ENCODE measurements at regions not wholly inside any gene's neighbourhood (a gene's known extent, or its start where the extent isn't known, plus 50 kb on each side); places are given as distances from the start of the nearest gene placed in this dataset.

- no peak overlapping the region for H3K4me3 Mint-ChIP-seq
- no peak for TF ChIP-seq CTCF (IDR thresholded peaks at IDR 0.05)
- no peaks in the 10 kb centered on the region for H3K9me3 Mint-ChIP-seq
- intact Hi-C loops (cut with micrococcal nuclease): loop anchor here (1.0 to 5.0 kb wide), 10 partner anchors 9 to 183 kb away; a partner anchor contains a TSS
- ATAC-seq (ENCODE audit: low read depth) (peak; percentile 10), DNase-seq (no peak)
- POLR2A ChIA-PET: interaction anchor here (0.6 to 5.5 kb wide), 60 partner anchors 10 to 1677 kb away, joined by 3 to 540 read pairs (median 11); partner anchors contain the start of gene HMGN4
- H3K27ac Mint-ChIP-seq: no peak overlapping the region
- H3K4me1 Mint-ChIP-seq: peaks cover 12% of the 10 kb centered on the region
- no peaks in the 10 kb centered on the region for H3K36me3 Mint-ChIP-seq (ENCODE audit: low read depth)
- CTCF ChIA-PET: interaction anchor here (1.1 to 3.1 kb wide), 9 partner anchors 10 to 43 kb away, joined by 3 to 15 read pairs (median 5); a partner anchor contains a TSS
- no peaks in the 10 kb centered on the region for H3K27me3 Mint-ChIP-seq
These were observed 128.5 kb downstream of the HFE start for GRCh38 chr6:26215585-26216358.

- Mint-ChIP-seq H3K4me3 (no peak overlapping the region), H3K4me1 (peaks cover 12% of the 10 kb centered on the region), H3K27ac (no peak overlapping the region), H3K27me3 (no peaks in the 10 kb centered on the region), H3K36me3 (ENCODE audit: low read depth) (no peaks in the 10 kb centered on the region), H3K9me3 (no peaks in the 10 kb centered on the region)
- ATAC-seq (ENCODE audit: low read depth) (peak; percentile 78), DNase-seq (peak; percentile 62)
- ChIA-PET POLR2A (interaction anchor here (0.6 to 5.5 kb wide), 65 partner anchors 9 to 1676 kb away, joined by 3 to 540 read pairs (median 10); partner anchors contain the start of genes BTN2A2 and HMGN4), CTCF (interaction anchor here (0.7 to 3.1 kb wide), 9 partner anchors 11 to 44 kb away, joined by 3 to 15 read pairs (median 5); a partner anchor contains a TSS)
- intact Hi-C loops (cut with micrococcal nuclease): loop anchor here (1.0 to 5.0 kb wide), 10 partner anchors 8 to 184 kb away; a partner anchor contains a TSS
- no peak for TF ChIP-seq CTCF (IDR thresholded peaks at IDR 0.05)
These were observed 129.2 kb downstream of the HFE start for GRCh38 chr6:26216359-26216885.

- H3K36me3 Mint-ChIP-seq (ENCODE audit: low read depth): no peaks in the 10 kb centered on the region
- DNase-seq: peak; percentile 72
- POLR2A ChIA-PET: interaction anchor here (0.6 to 5.5 kb wide), 65 partner anchors 9 to 1676 kb away, joined by 3 to 540 read pairs (median 10); partner anchors contain the start of genes BTN2A2 and HMGN4
- peak; percentile 53 for ATAC-seq (ENCODE audit: low read depth)
- no peak for TF ChIP-seq CTCF (IDR thresholded peaks at IDR 0.05)
- intact Hi-C loops (cut with micrococcal nuclease): loop anchor here (1.0 to 5.0 kb wide), 12 partner anchors 7 to 185 kb away; a partner anchor contains a TSS
- no peaks in the 10 kb centered on the region for H3K9me3 Mint-ChIP-seq
- H3K4me3 Mint-ChIP-seq: no peak overlapping the region
- H3K4me1 Mint-ChIP-seq: peaks cover 12% of the 10 kb centered on the region
- CTCF ChIA-PET: interaction anchor here (0.7 to 3.1 kb wide), 8 partner anchors 12 to 44 kb away, joined by 3 to 15 read pairs (median 6); a partner anchor contains a TSS
- H3K27me3 Mint-ChIP-seq: no peaks in the 10 kb centered on the region
- no peak overlapping the region for H3K27ac Mint-ChIP-seq
These were observed 129.9 kb downstream of the HFE start for GRCh38 chr6:26216886-26217713.

GRCh38 chr6:26217714-26218075 is 130.5 kb downstream of the HFE start:
- TF ChIP-seq CTCF (IDR thresholded peaks at IDR 0.05): no peak
- Mint-ChIP-seq H3K27ac (no peak overlapping the region), H3K4me1 (peaks cover 12% of the 10 kb centered on the region), H3K9me3 (no peaks in the 10 kb centered on the region), H3K27me3 (no peaks in the 10 kb centered on the region), H3K36me3 (ENCODE audit: low read depth) (no peaks in the 10 kb centered on the region), H3K4me3 (no peak overlapping the region)
- POLR2A ChIA-PET: interaction anchor here (1.2 to 5.5 kb wide), 17 partner anchors 8 to 1675 kb away, joined by 5 to 540 read pairs (median 61); a partner anchor contains a TSS
- intact Hi-C loops (cut with micrococcal nuclease): loop anchor here (1.0 to 5.0 kb wide), 4 partner anchors 17 to 185 kb away; a partner anchor contains a TSS
- CTCF ChIA-PET: interaction anchor here (2.5 to 3.1 kb wide), 2 partner anchors 16 to 33 kb away, joined by 12 to 15 read pairs; a partner anchor contains a TSS
- DNase-seq (no peak), ATAC-seq (ENCODE audit: low read depth) (no peak)
